Lung (tissue), 11 donors: ENCODE measurements at regions not wholly inside any gene's neighbourhood (a gene's known extent, or its start where the extent isn't known, plus 50 kb on each side); places are given as distances from the start of the nearest gene placed in this dataset.
A peak's percentile ranks its signal among the peaks of the same experiment; 100 is the strongest.

Experiments
- ATAC-seq: fragments of 200-7000 bp; cut with Tn5 transposase; one replicate; pipeline ENCODE4 v1.9.1; 2020; ENCODE audit warnings: moderate number of reproducible peaks; ENCODE audit not compliant: insufficient read depth, low FRiP score
- DNase-seq, 3 donors: peaks; one replicate each; pipeline ENCODE4 v3.0.0-alpha.2; 2013 to 2017
- H3K27ac ChIP-seq, 2 donors: one replicate each; pipeline ENCODE4 v1.5.1; 2013; ENCODE audit warnings: mild to moderate bottlenecking in 2 of 2, moderate library complexity in 2 of 2, control low read depth in 1 of 2, inconsistent platforms in 1 of 2, low read depth in 1 of 2, low read length in 1 of 2
- H3K27me3 ChIP-seq, 3 donors: one replicate each; pipeline ENCODE4 v1.5.1; 2013; ENCODE audit warnings: low read length in 2 of 3; ENCODE audit not compliant: control insufficient read depth in 3 of 3, insufficient read depth in 3 of 3
- H3K36me3 ChIP-seq, 4 donors: one replicate each; pipeline ENCODE4 v1.5.1; 2013; ENCODE audit warnings: low read length in 4 of 4, mild to moderate bottlenecking in 1 of 4, moderate library complexity in 1 of 4; ENCODE audit not compliant: control insufficient read depth in 4 of 4, insufficient read depth in 4 of 4
- H3K4me1 ChIP-seq, 5 donors: one replicate each; pipeline ENCODE4 v1.5.1; 2013; ENCODE audit warnings: low read length in 5 of 5, mild to moderate bottlenecking in 2 of 5, moderate library complexity in 1 of 5; ENCODE audit not compliant: control insufficient read depth in 5 of 5, insufficient read depth in 5 of 5
- H3K4me3 ChIP-seq: one replicate; pipeline ENCODE4 v1.5.1; 2013; ENCODE audit warnings: mild to moderate bottlenecking, control low read depth, moderate library complexity
- H3K9ac ChIP-seq, 2 donors: one replicate each; pipeline ENCODE4 v1.5.1; 2013; ENCODE audit warnings: low read length in 2 of 2, control low read depth in 1 of 2; ENCODE audit not compliant: insufficient read depth in 1 of 2
- H3K9me3 ChIP-seq, 4 donors: one replicate each; pipeline ENCODE4 v1.5.1; 2013; ENCODE audit warnings: low read length in 3 of 4, mild to moderate bottlenecking in 1 of 4, moderate library complexity in 1 of 4; ENCODE audit not compliant: control insufficient read depth in 4 of 4, insufficient read depth in 3 of 4
- CTCF ChIP-seq: IDR thresholded peaks from 2 replicates; pipeline ENCODE4 v1.5.1; 2012; ENCODE audit warnings: mild to moderate bottlenecking; ENCODE audit errors: control extremely low read depth, extremely low read depth
- WGBS, 2 donors: extraction: QIAGEN DNeasy Blood & Tissue Kit; methylation state at CpG; one replicate each; pipeline ENCODE4 v1.1.7; 2013; 5-methylcytosine and 5-hydroxymethylcytosine counted together
- donor health status: control.
- donor health status: control.
- donor health status: Bipolar disorder and iron deficiency.
- donor health status: healthy.
- donor health status: DM: yes; HTN: yes; CAD: no.

DNA sequence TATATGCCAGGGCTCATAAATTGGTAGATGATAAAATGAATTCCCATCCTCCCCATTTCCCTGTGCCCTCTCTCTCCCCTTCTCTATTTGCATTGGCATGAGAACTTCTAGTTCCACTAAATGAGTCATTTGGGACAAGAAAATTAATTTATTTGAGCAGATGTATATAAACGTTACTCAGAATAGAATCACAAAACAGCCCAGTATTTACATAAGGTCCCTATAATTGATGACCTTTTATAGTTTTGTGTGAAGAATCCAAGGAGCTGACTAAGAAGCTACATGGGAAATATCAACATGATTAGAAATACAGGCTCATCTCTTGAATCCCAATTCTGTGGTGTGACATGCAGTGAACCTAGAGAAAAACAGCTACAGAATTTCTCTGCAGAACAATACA lies 617.7 kb upstream of the NR2F2 start:
- Histone ChIP-seq H3K27ac (no peak overlapping the region), H3K27me3 (no peaks in the 10 kb centered on the region), H3K36me3 (no peaks in the 10 kb centered on the region), H3K4me1 (peaks cover 0 to 43% (median 0%) of the 10 kb centered on the region in 5 donors), H3K9me3 (no peaks in the 10 kb centered on the region), H3K9ac (no peak overlapping the region), H3K4me3 (no peak overlapping the region)
- WGBS, 2 donors, result 53 to 70% methylated on average over 1 of the region's 1 CpG
- ATAC-seq, result no peak
- DNase-seq, result no peak
- no peak for TF ChIP-seq CTCF

DNA sequence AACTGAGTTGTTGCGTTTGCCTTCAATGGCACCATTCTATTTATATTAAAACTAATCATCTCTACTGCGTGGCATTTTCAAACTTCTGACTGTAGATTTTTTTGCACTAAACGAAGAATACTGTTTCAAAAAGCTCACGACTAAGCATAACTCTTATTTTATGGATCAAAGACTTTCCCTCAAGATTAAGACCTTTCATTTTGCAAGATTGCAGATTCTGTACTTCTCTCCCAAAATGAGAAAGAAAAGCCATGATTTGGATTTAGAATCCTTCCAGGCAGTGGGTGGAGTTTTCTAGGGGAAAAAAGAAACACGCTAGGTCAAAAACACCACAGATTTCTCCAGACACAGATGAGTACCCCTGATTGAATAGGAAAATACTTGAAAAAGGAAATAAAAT lies 617.2 kb upstream of the NR2F2 start:
- no peaks in the 10 kb centered on the region for H3K36me3 ChIP-seq
- 60 to 65% methylated on average over 5 of the region's 5 CpGs for WGBS, 2 donors
- H3K9ac ChIP-seq, result no peak overlapping the region
- no peak overlapping the region for H3K4me3 ChIP-seq
- peaks cover 0 to 43% (median 0%) of the 10 kb centered on the region in 5 donors for H3K4me1 ChIP-seq
- no peak overlapping the region for H3K27ac ChIP-seq
- H3K9me3 ChIP-seq, result no peaks in the 10 kb centered on the region
- peak in 1 of 3 donors; percentile 9 for DNase-seq
- no peaks in the 10 kb centered on the region for H3K27me3 ChIP-seq
- TF ChIP-seq CTCF, result no peak
- no peak for ATAC-seq

GRCh38 chr15:95715116-95715903 lies 615.2 kb upstream of the NR2F2 start:
- Histone ChIP-seq H3K4me1 (peaks cover 0 to 27% (median 0%) of the 10 kb centered on the region in 5 donors), H3K36me3 (no peaks in the 10 kb centered on the region), H3K4me3 (no peak overlapping the region), H3K9me3 (no peaks in the 10 kb centered on the region), H3K27ac (no peak overlapping the region), H3K9ac (no peak overlapping the region), H3K27me3 (no peaks in the 10 kb centered on the region)
- DNase-seq (peak in 1 of 3 donors; percentile 59), ATAC-seq (no peak)
- 51 to 57% methylated on average over 3 of the region's 3 CpGs for WGBS, 2 donors
- no peak for TF ChIP-seq CTCF
